Astrocyte (in vitro differentiated cells and primary cell): ENCODE measurements at regions not wholly inside any gene's neighbourhood (a gene's known extent, or its start where the extent isn't known, plus 50 kb on each side); places are given as distances from the start of the nearest gene placed in this dataset.

Experiments
- EZH2 ChIP-seq: IDR thresholded peaks from 2 replicates; pipeline ENCODE4 v1.6.1; 2012; ENCODE audit warnings: mild to moderate bottlenecking, low read length, inconsistent platforms; ENCODE audit not compliant: insufficient read depth
- TF ChIP-seq, protein P1 (sequence below): IDR thresholded peaks from 2 replicates; pipeline ENCODE4 v1.5.1; 2011; ENCODE audit warnings: low read depth, mild to moderate bottlenecking, inconsistent platforms, low read length, moderate library complexity; ENCODE audit not compliant: insufficient read depth

DNA sequence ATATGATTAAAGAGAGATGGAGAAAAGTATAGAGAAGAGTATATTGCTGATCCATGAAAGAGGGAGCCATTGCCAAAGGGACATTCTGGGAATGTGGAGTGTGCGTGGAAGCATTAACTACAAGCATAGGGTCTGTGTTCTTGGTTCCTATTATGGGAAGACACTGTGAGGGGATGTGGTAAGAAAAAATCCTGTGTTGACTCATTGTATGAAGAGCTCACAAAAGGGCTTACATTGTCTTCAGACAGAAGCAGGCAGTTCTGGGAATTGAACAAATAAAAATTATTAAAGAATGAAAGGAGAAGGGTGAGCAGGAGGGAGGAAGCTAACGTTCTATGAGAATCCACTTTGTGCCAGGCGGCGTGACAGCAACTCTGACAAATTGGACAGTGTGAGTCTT, 250.4 kb upstream of the CHD1 start:
- TF ChIP-seq, protein P1, sequence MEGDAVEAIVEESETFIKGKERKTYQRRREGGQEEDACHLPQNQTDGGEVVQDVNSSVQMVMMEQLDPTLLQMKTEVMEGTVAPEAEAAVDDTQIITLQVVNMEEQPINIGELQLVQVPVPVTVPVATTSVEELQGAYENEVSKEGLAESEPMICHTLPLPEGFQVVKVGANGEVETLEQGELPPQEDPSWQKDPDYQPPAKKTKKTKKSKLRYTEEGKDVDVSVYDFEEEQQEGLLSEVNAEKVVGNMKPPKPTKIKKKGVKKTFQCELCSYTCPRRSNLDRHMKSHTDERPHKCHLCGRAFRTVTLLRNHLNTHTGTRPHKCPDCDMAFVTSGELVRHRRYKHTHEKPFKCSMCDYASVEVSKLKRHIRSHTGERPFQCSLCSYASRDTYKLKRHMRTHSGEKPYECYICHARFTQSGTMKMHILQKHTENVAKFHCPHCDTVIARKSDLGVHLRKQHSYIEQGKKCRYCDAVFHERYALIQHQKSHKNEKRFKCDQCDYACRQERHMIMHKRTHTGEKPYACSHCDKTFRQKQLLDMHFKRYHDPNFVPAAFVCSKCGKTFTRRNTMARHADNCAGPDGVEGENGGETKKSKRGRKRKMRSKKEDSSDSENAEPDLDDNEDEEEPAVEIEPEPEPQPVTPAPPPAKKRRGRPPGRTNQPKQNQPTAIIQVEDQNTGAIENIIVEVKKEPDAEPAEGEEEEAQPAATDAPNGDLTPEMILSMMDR = no peak
- TF ChIP-seq EZH2 = no peak
